OCI-LY1 (cell line): ENCODE measurements at regions not wholly inside any gene's neighbourhood (a gene's known extent, or its start where the extent isn't known, plus 50 kb on each side); places are given as distances from the start of the nearest gene placed in this dataset.

Experiments
- EZH2 ChIP-seq: fragments of 200-600 bp; sonication (generic), shearing (Covaris generic); IDR thresholded peaks from 2 replicates; pipeline ENCODE4 v1.8.0; 2017; ENCODE audit warnings: borderline replicate concordance, mixed run types, mild to moderate bottlenecking, antibody characterized with exemption, low read length, moderate library complexity, mixed read lengths
- TF ChIP-seq, protein P1 (sequence below): fragments of 200-600 bp; sonication (generic), shearing (Covaris generic); IDR thresholded peaks from 2 replicates; pipeline ENCODE4 v1.5.1; 2017; ENCODE audit warnings: mild to moderate bottlenecking, antibody characterized with exemption, low read length, moderate library complexity, mixed read lengths

DNA sequence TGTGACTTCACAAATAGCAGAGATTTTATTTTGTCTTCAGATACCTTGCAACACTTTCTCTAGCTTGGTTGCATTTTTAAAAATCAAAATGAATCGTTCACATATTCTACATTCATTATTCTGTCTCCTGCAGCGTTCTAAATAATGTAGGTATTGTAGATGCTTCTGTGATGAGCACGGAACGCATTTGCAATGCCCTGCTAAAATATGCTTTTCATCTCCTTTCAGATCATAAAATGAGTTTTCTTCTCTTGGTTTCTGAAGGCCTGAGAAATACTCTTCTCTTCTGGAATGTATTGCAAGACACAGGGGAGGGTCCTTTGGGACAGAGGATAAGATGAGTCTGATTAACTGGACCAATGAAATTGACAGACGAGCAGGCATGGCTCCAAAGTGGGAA, 390.7 kb downstream of the PREX1 start:
- TF ChIP-seq, protein P1, sequence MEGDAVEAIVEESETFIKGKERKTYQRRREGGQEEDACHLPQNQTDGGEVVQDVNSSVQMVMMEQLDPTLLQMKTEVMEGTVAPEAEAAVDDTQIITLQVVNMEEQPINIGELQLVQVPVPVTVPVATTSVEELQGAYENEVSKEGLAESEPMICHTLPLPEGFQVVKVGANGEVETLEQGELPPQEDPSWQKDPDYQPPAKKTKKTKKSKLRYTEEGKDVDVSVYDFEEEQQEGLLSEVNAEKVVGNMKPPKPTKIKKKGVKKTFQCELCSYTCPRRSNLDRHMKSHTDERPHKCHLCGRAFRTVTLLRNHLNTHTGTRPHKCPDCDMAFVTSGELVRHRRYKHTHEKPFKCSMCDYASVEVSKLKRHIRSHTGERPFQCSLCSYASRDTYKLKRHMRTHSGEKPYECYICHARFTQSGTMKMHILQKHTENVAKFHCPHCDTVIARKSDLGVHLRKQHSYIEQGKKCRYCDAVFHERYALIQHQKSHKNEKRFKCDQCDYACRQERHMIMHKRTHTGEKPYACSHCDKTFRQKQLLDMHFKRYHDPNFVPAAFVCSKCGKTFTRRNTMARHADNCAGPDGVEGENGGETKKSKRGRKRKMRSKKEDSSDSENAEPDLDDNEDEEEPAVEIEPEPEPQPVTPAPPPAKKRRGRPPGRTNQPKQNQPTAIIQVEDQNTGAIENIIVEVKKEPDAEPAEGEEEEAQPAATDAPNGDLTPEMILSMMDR = no peak
- TF ChIP-seq EZH2 = no peak
